ENCODE measurements at regions not wholly inside any gene's neighbourhood (a gene's known extent, or its start where the extent isn't known, plus 50 kb on each side); places are given as distances from the start of the nearest gene placed in this dataset.
"Not testable (repeated sequence)": the region's sequence is repeated elsewhere in the genome, so short reads cannot be mapped to it uniquely, and the experiment has no call there.

GRCh38 chr17:13104576-13104975, 86.7 kb upstream of the ELAC2 start:
- H3K27ac Mint-ChIP-seq, result no peak overlapping the region
- peaks cover 10% of the 10 kb centered on the region for H3K9me3 Mint-ChIP-seq
- DNase-seq, result no peak
- H3K4me3 Mint-ChIP-seq, result no peak overlapping the region
- H3K36me3 Mint-ChIP-seq, result no peaks in the 10 kb centered on the region
- POLR2A ChIA-PET, result no interaction called here
- no peaks in the 10 kb centered on the region for H3K27me3 Mint-ChIP-seq
- H3K4me1 Mint-ChIP-seq, result no peaks in the 10 kb centered on the region
- ATAC-seq (ENCODE audit: low read depth), result no peak

- peaks cover 10% of the 10 kb centered on the region for H3K9me3 Mint-ChIP-seq
- POLR2A ChIA-PET, result no interaction called here
Measured at GRCh38 chr17:13102477-13102876, 84.7 kb upstream of the ELAC2 start.

GRCh38 chr17:13099926-13100325, 82.1 kb upstream of the ELAC2 start:
- H3K4me1 Mint-ChIP-seq, result no peaks in the 10 kb centered on the region
- ATAC-seq (ENCODE audit: low read depth) (no peak), DNase-seq (no peak)
- H3K27ac Mint-ChIP-seq, result no peak overlapping the region
- H3K27me3 Mint-ChIP-seq, result no peaks in the 10 kb centered on the region
- POLR2A ChIA-PET, result no interaction called here
- no peak overlapping the region for H3K4me3 Mint-ChIP-seq
- H3K36me3 Mint-ChIP-seq, result no peaks in the 10 kb centered on the region
- H3K9me3 Mint-ChIP-seq, result peaks cover 7% of the 10 kb centered on the region

More at GRCh38 chr17:13102477-13102876, 84.7 kb upstream of the ELAC2 start:
- Mint-ChIP-seq H3K4me3 (no peak overlapping the region), H3K4me1 (no peaks in the 10 kb centered on the region), H3K27ac (no peak overlapping the region), H3K36me3 (no peaks in the 10 kb centered on the region), H3K27me3 (no peaks in the 10 kb centered on the region)
- ATAC-seq (ENCODE audit: low read depth) (no peak), DNase-seq (no peak)

- no peak overlapping the region for H3K4me3 Mint-ChIP-seq
- H3K9me3 Mint-ChIP-seq, result peaks cover 7% of the 10 kb centered on the region
- POLR2A ChIA-PET, result no interaction called here
- no peaks in the 10 kb centered on the region for H3K4me1 Mint-ChIP-seq
- no peak overlapping the region for H3K27ac Mint-ChIP-seq
- H3K27me3 Mint-ChIP-seq, result no peaks in the 10 kb centered on the region
- ATAC-seq (ENCODE audit: low read depth) (no peak), DNase-seq (no peak)
- H3K36me3 Mint-ChIP-seq, result no peaks in the 10 kb centered on the region
Measured at GRCh38 chr17:13099089-13099735, 81.4 kb upstream of the ELAC2 start.

GRCh38 chr17:13096291-13096690, 78.5 kb upstream of the ELAC2 start:
- no peaks in the 10 kb centered on the region for H3K36me3 Mint-ChIP-seq
- POLR2A ChIA-PET, result no interaction called here
- no peaks in the 10 kb centered on the region for H3K9me3 Mint-ChIP-seq
- no peaks in the 10 kb centered on the region for H3K27me3 Mint-ChIP-seq
- H3K4me3 Mint-ChIP-seq, result no peak overlapping the region
- no peak overlapping the region for H3K27ac Mint-ChIP-seq
- H3K4me1 Mint-ChIP-seq, result no peaks in the 10 kb centered on the region
- ATAC-seq (ENCODE audit: low read depth) (no peak), DNase-seq (no peak)

GRCh38 chr17:13092010-13092409, 74.2 kb upstream of the ELAC2 start:
- not testable (repeated sequence) for H3K4me3 Mint-ChIP-seq, DNase-seq

GRCh38 chr17:13088666-13089065, 70.8 kb upstream of the ELAC2 start:
- ATAC-seq (ENCODE audit: low read depth) (no peak), DNase-seq (no peak)
- Mint-ChIP-seq H3K27ac (no peak overlapping the region), H3K36me3 (no peaks in the 10 kb centered on the region), H3K4me1 (no peaks in the 10 kb centered on the region), H3K27me3 (peaks cover 3% of the 10 kb centered on the region), H3K4me3 (no peak overlapping the region), H3K9me3 (no peaks in the 10 kb centered on the region)
- POLR2A ChIA-PET, result no interaction called here

More at GRCh38 chr17:13092010-13092409, 74.2 kb upstream of the ELAC2 start:
- H3K4me1 Mint-ChIP-seq; H3K9me3 Mint-ChIP-seq; H3K36me3 Mint-ChIP-seq; H3K27me3 Mint-ChIP-seq; POLR2A ChIA-PET; ATAC-seq (ENCODE audit: low read depth); H3K27ac Mint-ChIP-seq: not testable (repeated sequence)

GRCh38 chr17:13087802-13088201, 70.0 kb upstream of the ELAC2 start:
- H3K27ac Mint-ChIP-seq, result no peak overlapping the region
- ATAC-seq (ENCODE audit: low read depth) (no peak), DNase-seq (no peak)
- POLR2A ChIA-PET, result no interaction called here
- H3K4me1 Mint-ChIP-seq, result no peaks in the 10 kb centered on the region
- H3K27me3 Mint-ChIP-seq, result peaks cover 3% of the 10 kb centered on the region
- H3K9me3 Mint-ChIP-seq, result no peaks in the 10 kb centered on the region
- no peaks in the 10 kb centered on the region for H3K36me3 Mint-ChIP-seq
- no peak overlapping the region for H3K4me3 Mint-ChIP-seq

GRCh38 chr17:13086142-13086769, 68.4 kb upstream of the ELAC2 start:
- ATAC-seq (ENCODE audit: low read depth), result no peak
- H3K36me3 Mint-ChIP-seq, result no peaks in the 10 kb centered on the region
- H3K9me3 Mint-ChIP-seq, result no peaks in the 10 kb centered on the region
- no peak for DNase-seq
- no peak overlapping the region for H3K27ac Mint-ChIP-seq
- no peak overlapping the region for H3K4me3 Mint-ChIP-seq
- peaks cover 8% of the 10 kb centered on the region for H3K27me3 Mint-ChIP-seq
- POLR2A ChIA-PET, result no interaction called here
- no peaks in the 10 kb centered on the region for H3K4me1 Mint-ChIP-seq

GRCh38 chr17:13085578-13085977, 67.8 kb upstream of the ELAC2 start:
- Mint-ChIP-seq H3K36me3 (no peaks in the 10 kb centered on the region), H3K27me3 (peaks cover 8% of the 10 kb centered on the region), H3K27ac (no peak overlapping the region), H3K9me3 (peaks cover under 1% of the 10 kb centered on the region), H3K4me3 (no peak overlapping the region), H3K4me1 (no peaks in the 10 kb centered on the region)
- POLR2A ChIA-PET, result no interaction called here
- DNase-seq (no peak), ATAC-seq (ENCODE audit: low read depth) (no peak)

- peaks cover 8% of the 10 kb centered on the region for H3K27me3 Mint-ChIP-seq
- H3K4me1 Mint-ChIP-seq, result no peaks in the 10 kb centered on the region
- peaks cover 1% of the 10 kb centered on the region for H3K9me3 Mint-ChIP-seq
- H3K36me3 Mint-ChIP-seq, result no peaks in the 10 kb centered on the region
- H3K4me3 Mint-ChIP-seq, result no peak overlapping the region
- no peak overlapping the region for H3K27ac Mint-ChIP-seq
- ATAC-seq (ENCODE audit: low read depth) (no peak), DNase-seq (no peak)
- POLR2A ChIA-PET, result no interaction called here
Measured at GRCh38 chr17:13084420-13084819, 66.6 kb upstream of the ELAC2 start.

- H3K36me3 Mint-ChIP-seq, result no peaks in the 10 kb centered on the region
- peaks cover 5% of the 10 kb centered on the region for H3K27me3 Mint-ChIP-seq
- H3K9me3 Mint-ChIP-seq, result peaks cover 1% of the 10 kb centered on the region
- POLR2A ChIA-PET, result no interaction called here
- H3K4me3 Mint-ChIP-seq, result no peak overlapping the region
- H3K27ac Mint-ChIP-seq, result no peak overlapping the region
- DNase-seq (no peak), ATAC-seq (ENCODE audit: low read depth) (no peak)
- no peaks in the 10 kb centered on the region for H3K4me1 Mint-ChIP-seq
Measured at GRCh38 chr17:13078591-13079385, 61.0 kb upstream of the ELAC2 start.

GRCh38 chr17:13076905-13077304, 59.1 kb upstream of the ELAC2 start:
- ATAC-seq (ENCODE audit: low read depth), result no peak
- Mint-ChIP-seq H3K4me1 (no peaks in the 10 kb centered on the region), H3K9me3 (peaks cover 1% of the 10 kb centered on the region), H3K27me3 (peaks cover 1% of the 10 kb centered on the region), H3K27ac (no peak overlapping the region), H3K36me3 (no peaks in the 10 kb centered on the region), H3K4me3 (no peak overlapping the region)
- POLR2A ChIA-PET, result no interaction called here
- no peak for DNase-seq

- Mint-ChIP-seq H3K36me3 (no peaks in the 10 kb centered on the region), H3K27ac (no peak overlapping the region), H3K27me3 (no peaks in the 10 kb centered on the region), H3K4me3 (no peak overlapping the region), H3K4me1 (no peaks in the 10 kb centered on the region), H3K9me3 (no peaks in the 10 kb centered on the region)
- DNase-seq (no peak), ATAC-seq (ENCODE audit: low read depth) (no peak)
- POLR2A ChIA-PET, result no interaction called here
Measured at GRCh38 chr17:13074026-13074425, 56.2 kb upstream of the ELAC2 start.
